ENCODE measurements at regions not wholly inside any gene's neighbourhood (a gene's known extent, or its start where the extent isn't known, plus 50 kb on each side); places are given as distances from the start of the nearest gene placed in this dataset.

- no peak for DNase-seq
These were observed 235.4 kb downstream of the SUDS3 start for GRCh38 chr12:118611770-118612169.

- no peak for DNase-seq
These were observed 241.5 kb downstream of the SUDS3 start for GRCh38 chr12:118617611-118618450.

DNA sequence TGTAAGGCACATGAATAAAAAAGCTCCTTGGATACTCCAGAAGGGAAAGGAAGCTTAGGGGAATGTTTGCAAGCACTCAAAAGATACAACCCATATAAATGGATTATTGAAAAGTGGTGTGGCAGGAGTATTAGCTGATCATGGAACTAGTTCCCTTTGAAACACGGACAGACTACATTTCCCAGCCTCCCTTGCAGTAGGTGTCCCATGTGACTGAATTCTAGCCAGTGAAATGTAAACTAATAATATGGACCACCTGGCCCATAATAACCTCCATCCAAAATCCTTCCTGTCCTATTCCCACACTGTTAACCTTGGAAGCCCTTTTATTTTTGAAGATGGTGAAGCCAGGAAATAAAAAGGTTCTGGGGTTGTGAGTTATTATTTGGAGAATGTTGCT, 242.3 kb downstream of the SUDS3 start:
- no peak for DNase-seq

DNA sequence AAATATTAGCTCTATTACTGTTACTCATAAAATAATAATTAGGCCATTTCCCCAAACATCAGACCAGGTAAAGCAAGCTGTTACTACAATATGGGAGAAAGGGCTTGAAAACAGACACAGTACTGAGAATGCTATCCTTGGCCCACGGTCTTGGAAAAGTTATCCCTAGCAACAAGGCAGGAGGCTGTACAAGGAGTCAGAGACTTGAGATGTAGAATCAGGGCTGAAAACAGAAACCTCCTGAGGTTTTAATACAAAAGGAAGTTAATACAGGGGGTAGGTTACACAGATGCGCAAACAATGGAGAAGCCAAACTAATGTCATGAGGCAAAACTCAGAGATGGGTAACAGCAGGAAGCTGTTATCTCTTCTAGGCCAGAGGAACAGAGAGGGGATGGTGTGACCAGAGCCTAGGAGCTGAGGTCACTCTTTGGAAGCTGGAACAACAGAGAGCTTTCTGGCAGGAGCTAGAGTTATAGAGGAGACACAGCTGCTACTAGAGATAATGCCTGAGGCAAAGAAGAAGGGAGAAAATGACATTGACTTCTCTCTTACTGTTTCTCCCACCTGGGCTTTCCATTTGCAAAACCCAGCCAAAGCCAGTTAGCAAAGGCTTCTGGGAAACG, 248.8 kb downstream of the SUDS3 start:
- DNase-seq = no peak

GRCh38 chr12:118633071-118633470, 256.7 kb downstream of the SUDS3 start:
- DNase-seq = no peak

DNA sequence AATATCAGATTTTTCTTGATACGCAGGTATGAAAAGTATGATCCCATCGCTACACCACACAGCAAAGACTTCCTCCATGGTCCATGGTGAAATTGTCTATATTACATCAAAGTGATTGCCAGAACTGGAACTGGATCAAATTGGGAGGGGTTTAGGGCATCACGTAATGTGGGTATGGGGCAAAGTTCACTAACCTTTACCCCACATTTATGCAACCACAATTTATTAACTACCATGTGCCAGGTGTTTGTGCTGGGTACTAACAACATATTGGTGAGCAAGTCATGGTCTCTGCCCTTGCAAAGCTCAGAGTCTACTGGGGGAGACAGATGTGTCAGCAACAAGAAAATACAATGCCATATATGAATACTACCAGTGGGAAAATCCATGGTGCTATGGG, 258.9 kb downstream of the SUDS3 start:
- no peak for DNase-seq

DNA sequence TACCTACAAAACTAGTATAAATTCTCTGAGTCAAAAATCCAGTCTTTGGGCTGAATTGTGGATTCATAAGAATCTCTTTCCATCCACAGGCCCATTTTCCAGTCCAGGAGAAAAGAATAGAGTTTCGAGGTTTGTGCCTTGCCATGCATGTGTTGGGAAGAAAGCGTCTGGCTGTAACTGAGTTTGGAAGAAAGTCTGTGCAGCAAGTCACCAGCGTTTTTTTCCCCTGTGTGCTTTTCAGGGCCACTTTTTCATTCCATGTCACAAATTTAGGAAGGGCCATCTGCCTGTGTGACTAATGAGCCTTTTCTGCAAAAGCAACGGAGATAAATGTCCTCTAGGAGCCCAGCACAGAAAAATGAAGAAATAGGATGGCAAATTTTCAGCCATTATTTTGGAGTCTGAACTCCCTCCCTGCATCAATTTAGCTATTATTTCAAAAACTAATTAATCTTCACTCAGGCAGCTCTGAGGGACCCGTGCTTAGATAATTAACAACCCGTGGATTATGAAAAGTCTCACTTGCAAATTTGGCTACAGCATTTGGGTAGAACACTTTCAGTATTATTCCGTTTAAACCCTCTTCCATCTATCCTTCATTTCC, 261.5 kb downstream of the SUDS3 start:
- no peak for DNase-seq

GRCh38 chr12:118641249-118641648, 264.9 kb downstream of the SUDS3 start:
- no peak for DNase-seq

GRCh38 chr12:118645219-118645618, 268.9 kb downstream of the SUDS3 start:
- DNase-seq = no peak

- no peak for DNase-seq
These were observed 273.6 kb downstream of the SUDS3 start for GRCh38 chr12:118649765-118650585.

DNA sequence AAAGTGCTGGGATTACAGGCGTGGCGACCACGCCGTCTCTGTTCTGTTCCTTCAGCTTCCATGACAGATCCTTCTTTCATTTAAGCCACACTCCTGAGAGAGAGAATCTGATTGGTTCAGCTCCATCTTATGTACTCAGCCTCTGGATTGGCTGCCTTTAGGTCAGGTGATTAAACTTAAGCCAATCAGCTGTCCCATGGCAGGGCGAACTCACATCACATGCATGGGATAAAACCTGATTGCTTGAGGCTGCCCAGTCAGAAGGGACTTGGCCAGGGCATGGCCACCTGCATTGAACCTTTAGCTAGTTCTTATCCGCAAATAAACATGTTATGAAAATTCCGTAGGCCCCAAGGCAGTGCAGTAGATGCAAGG, 274.2 kb downstream of the SUDS3 start:
- DNase-seq = no peak

GRCh38 chr12:118651487-118651886, 275.1 kb downstream of the SUDS3 start:
- DNase-seq = no peak

DNA sequence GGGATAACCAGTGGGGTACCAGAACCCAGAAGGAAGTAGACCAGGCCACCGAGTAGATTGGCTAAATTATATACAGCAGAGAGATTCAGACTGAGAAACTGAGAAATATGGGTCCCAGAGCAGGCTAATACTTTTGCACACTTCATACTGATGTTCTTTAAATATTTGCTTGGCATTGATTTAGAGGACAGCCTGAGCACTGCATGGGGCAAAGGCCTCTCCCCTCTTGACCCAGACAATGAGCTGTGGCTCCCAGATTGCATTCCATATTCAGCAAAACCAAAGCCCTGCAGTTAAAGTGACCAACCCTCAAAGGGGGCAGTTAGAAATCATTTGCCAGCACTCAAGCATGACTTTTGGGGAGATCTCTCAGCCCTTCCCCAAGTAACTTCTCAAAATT, 279.2 kb downstream of the SUDS3 start:
- no peak for DNase-seq

DNA sequence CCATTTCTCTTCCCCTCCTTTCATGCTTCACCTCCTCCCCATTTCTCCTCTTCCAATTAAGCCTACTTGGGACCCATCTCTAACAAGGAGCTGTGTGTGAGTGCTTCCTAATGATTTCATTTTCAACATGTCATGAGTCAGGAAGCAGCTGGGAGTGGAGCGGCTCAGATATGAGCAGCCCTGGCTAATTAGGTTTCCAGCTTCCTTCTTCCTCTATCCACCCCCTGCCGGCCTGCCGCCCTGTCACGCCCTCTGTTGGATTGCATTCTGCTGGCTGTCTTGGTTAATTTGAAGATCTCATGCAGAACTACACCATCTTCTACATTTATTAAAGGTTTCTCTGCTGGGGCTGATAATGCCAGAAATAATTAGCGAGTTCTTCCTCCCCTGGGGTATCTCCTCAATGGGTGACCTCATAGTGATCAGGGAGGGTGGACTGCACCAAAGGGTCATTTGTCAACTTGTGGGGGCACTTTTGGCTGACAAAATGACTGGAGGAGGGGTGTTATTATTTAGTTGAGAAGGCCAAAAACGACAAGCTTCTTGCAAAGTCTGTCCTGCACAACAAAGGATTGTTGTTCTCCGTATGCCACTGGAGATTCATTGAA, 300.9 kb upstream of the SRRM4 start:
- no peak for DNase-seq

DNA sequence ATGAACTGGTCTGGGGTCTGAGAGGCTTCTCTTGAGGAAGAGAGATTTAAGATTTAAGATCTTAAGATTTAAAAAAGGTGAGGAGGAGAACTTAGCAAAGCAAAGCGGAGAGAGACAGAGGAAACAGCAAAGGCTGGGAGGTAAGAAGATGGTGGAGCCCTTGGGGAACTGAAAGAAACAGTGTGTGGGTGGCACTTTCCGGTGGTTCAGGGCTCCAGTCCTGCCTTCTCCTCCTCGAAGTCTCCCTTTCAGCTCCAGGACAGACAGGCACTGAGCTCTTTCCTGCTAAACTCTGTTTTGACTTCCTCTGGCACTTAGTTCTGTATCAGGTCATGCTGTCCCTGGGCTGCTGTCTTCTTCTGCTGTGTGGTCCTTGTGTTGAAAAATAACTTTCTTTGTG, 298.7 kb upstream of the SRRM4 start:
- DNase-seq = no peak

DNA sequence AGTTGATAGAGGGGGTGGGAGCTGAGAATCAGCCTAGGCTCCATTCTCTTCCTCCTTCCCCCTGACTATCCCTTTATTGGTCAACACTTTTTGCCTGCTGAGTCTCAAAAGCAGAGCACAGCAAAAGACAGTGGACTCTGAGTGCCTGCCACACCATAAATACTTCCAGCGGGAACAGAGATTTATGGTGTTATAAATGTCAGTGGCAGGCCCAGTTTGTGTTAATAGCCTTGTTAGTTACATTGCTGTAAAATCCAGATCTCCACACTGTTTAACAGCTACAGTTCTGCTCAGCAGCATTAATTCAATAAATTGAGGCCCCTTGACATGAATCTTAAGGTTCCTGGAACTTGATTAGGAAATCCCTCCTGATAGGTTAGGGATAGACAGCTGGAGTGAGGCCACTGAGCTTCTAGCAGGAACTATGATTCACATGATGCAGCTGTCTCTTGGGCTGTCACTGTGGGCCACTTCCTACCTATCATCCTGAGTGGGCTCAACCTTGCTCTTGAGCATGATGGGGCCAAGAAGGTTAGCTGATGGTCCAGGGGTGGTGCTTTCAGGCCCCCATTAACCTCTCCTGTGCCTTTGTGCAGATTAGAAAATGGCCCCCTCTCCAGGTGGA, 295.2 kb upstream of the SRRM4 start:
- no peak for DNase-seq

DNA sequence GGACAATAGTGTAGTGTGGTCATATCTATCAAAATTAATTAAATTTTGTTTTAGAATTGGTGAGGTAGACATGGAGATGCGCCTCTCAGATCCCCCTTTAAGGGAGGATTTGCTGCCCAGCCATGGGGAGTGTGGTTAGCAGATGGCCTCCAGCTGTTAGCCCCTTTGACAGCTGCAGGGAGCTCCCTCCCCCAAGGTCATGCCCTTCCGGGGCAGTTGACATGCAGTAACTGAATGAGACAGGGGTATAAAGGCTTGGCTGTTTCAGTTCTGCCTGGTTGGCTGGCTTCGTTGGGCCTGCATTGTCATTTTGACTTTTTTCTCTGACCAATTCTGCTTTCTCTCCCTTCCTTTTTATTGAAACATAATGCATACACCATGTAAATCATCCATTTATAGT, 291.5 kb upstream of the SRRM4 start:
- DNase-seq = peak; percentile 64

DNA sequence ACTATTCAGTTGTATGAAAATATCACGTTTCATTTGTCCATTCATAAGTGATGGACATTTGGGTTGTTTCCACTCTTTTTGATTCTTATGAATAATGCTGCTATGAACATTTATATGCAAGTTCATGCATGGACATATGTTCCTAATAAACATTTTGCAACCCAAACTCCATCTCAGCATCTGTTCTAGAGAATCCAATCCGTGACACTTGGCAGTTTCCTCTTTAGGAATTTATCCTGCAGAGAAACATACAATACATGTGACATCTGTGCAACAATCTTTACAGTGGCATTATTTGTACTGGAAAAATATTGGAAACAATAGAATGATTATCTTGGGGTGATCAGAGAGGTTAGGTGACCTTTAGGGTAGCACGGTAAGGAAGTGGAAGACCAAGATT, 290.8 kb upstream of the SRRM4 start:
- DNase-seq = no peak

DNA sequence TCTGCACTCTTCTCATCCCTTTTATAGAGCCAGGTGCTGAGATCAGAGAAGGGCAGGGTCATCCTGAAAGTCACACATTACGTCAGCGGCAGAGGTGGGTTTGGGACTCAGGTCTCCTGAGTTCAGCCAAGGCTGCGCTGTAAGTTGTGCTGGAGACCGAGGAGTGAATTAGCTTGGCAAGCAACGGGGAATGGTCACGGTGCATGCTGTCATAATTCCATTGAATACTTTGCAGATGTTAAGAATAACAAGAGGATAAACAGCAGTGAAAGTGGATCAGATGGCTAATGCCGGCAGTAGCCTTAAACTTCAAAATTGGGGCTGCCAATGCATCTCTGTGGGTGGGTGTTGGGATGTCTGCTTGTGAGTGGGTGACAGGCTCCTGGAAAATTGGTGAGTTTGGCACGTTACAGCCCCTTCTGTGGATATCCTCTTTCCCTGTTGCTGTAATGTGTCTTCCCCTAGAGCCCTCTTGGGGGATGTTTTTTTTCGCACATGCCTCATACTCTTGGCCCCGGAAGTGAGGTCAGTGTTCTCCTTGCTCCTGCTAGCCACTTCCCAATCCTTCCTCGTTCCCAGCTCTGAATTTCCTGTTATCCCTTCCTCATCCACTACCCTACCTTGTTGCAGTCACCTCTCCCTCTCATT, 287.1 kb upstream of the SRRM4 start:
- DNase-seq = no peak

DNA sequence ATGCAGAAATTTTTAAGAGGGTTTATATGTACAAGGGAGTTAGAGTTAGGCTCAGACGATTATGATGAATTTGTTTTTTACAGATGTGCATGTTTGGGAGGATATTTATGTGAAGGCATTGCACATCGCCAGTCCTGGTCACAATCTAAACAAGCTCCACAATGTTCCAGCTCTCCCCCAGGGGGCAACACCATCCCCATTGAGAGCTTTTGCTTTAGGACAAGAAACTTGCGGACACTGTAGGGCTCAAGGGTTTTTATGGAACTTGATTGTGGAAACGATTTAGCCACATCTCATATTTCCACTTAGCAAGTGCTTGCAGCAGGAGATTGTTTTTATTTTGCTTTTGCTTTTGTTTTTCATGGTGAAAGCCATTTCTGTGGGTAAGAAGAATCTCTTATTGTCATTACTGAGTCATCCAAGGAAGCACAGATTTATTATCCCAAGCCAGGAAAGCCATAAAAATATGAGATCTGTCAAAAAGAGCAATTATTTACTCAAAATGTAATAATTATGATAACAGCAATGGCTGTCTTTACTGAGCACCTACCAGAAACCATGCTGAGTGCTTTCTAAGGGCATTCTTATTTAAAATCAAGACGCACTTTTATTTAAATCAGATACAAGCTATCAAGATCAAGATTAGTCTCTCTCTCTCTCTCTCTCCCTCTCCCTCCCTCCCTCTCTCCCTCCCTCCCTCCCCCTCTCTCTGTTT, 276.7 kb upstream of the SRRM4 start:
- DNase-seq = no peak

GRCh38 chr12:118706437-118706836, 274.9 kb upstream of the SRRM4 start:
- DNase-seq = no peak
